T-helper 2 cell (primary cell): ENCODE measurements at regions not wholly inside any gene's neighbourhood (a gene's known extent, or its start where the extent isn't known, plus 50 kb on each side); places are given as distances from the start of the nearest gene placed in this dataset.
A peak's percentile ranks its signal among the peaks of the same experiment; 100 is the strongest.
"Not testable (repeated sequence)": the region's sequence is repeated elsewhere in the genome, so short reads cannot be mapped to it uniquely, and the experiment has no call there.

Experiments used
- DNase-seq, 5 experiments: peaks; one replicate each; pipeline versions ENCODE4 v3.0.0 to v3.0.0-alpha.2; 2012 to 2022

GRCh38 chr21:15439726-15440125 is 290.1 kb upstream of the USP25 start:
- DNase-seq: no peak

DNA sequence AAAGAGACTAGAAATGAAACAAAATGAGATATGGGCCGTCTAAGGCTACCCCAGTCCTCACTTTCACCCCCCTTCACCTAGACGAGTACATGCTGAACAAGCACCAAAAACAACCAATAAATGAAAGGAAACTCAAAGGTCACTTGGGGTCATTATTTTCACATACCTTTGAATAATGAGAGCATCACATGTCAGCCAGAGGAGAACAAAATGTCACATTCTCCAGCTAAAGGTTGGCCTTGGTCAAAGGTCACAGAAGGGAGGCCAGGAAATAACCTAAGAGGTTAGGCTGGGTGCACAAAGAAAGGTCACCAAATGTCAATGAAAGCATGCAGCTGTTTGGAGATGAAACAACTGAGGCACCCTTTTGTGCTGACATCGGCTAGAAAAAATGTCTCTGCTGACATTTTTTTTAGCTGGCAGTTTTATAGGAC is 288.7 kb upstream of the USP25 start:
- DNase-seq: no peak

DNA sequence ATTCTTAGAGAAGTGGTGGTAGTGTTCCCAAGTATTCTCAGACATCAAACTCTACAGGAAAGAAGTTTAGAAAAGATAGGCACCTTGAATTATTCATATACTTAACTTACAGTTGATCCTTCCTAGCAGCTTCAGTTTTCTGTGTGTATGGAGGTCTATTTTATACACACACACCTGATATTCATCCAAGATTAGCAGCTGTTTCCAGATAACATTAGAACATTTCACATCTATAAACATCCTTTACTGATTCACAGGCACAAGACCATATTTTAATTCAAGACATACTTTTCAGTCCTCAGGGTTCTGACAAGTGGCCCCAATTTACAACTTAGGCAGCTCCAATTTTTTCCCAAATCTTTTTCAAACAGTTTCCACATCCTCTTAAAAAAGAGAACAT is 287.8 kb upstream of the USP25 start:
- no peak for DNase-seq

DNA sequence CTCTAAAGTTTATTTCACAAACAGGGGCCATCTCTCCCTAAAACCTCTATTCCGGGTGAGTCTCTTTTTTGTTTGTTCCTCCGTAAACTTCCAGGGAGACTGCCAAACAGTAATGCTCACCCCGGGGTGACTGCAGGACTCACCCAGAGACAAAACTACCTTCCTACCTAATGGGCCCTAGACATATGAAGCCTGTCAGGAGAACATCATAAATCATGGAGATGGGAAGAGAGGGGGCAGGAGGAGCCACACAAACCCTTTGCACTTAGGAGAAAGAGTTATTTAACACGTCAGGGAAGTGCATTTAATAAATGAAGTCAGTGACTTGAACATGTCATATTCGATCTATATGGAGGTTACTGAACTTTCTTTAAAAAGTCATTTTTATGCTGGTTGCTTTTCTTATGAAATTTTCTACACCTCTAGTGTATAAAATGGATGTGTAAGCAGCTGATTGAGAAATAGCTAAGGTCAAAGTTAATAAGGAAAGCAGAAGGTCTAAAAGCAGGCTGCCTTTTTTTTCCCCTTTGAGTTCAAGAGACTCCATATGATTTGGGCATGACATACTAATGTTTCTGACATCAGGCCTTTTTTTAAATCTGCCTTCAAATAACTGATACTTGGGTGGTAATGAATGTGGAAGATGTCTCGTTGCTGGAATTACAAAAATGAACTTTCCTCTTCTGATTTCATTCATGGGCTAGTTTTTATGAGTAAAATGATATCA is 286.9 kb upstream of the USP25 start:
- no peak for DNase-seq

GRCh38 chr21:15443740-15444117 is 286.1 kb upstream of the USP25 start:
- no peak for DNase-seq

GRCh38 chr21:15444118-15444960 is 285.4 kb upstream of the USP25 start:
- DNase-seq: no peak

GRCh38 chr21:15445327-15445726 is 284.5 kb upstream of the USP25 start:
- no peak for DNase-seq

DNA sequence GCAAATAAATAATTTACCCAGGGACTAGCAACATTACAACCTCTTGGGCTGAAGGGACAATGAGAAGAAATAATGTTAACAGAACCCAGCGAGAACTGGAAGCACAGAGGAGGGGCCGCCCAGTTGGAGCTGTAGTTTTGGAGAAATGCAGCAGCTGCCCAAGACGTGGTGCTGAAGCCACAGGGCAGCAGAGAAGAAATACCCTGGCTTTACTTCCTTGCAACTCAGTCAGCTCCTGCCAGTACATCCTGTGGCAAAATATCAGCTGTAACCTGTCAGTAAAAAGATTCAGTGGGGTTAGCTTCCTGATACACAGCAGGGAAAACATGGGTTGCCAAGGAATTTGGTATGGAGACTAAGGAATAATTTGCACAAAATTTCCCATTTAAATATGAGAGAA is 283.6 kb upstream of the USP25 start:
- DNase-seq: no peak

- no peak for DNase-seq
Observed at GRCh38 chr21:15449556-15449955, 280.2 kb upstream of the USP25 start.

- no peak for DNase-seq
Observed at GRCh38 chr21:15453261-15453660, 276.5 kb upstream of the USP25 start.

GRCh38 chr21:15453785-15454184 is 276.0 kb upstream of the USP25 start:
- DNase-seq: not testable (repeated sequence)

DNA sequence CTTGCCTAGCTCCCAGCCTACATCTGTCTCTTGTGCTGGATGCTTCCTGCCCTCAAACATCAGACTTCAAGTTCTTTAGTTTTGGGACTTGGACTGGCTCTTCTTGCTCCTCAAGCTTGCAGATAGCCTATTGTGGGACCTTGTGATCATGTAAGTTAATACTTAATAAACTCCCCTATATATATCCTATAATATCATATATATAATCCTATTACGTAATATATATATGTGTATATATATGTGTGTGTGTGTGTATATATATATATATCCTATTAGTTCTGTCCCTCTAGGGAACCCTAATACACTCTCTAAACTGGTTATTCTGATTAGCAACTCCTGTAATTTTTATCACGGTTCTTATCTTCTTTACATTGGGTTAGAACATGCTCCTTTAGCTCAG is 274.9 kb upstream of the USP25 start:
- DNase-seq: not testable (repeated sequence)

- DNase-seq: no peak
Observed at GRCh38 chr21:15455819-15456462, 273.8 kb upstream of the USP25 start.

GRCh38 chr21:15457965-15458364 is 271.8 kb upstream of the USP25 start:
- no peak for DNase-seq

DNA sequence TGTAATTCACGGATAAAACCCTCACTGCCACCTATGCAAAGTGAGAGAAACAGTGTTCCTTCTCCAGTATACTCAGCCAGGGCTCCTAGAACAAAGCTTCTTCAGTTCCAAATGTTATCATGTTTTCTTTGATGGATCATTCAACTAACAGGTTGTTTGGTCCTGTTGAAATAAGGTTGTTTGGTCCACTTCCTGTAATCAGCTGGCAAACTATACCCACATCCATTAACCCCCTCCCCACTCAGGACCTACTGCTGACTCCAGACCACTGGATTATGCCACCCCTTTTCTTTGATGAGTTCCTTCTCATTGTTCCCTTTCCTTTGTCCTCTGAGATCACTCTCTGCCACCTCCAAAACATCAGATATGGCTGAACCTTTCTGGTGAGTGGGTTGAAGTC is 267.7 kb upstream of the USP25 start:
- DNase-seq: no peak

DNA sequence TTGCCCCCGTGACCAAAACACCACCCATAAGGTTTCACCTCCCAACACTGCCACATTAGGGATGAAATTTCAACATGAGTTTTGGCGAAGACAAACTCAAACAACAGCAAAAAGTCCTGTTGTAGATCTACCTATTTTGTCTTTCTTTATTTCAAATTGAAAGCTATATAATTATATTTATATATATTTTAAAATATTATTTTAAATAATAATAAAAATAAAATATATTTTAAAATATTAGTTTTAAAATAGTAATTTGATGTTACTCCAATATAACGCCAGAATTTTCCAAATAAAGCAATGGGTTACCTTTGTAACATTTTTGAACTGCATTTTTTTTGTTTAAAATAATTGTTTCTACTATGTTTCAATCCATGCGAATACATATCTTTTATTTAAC is 263.5 kb upstream of the USP25 start:
- DNase-seq: no peak

DNA sequence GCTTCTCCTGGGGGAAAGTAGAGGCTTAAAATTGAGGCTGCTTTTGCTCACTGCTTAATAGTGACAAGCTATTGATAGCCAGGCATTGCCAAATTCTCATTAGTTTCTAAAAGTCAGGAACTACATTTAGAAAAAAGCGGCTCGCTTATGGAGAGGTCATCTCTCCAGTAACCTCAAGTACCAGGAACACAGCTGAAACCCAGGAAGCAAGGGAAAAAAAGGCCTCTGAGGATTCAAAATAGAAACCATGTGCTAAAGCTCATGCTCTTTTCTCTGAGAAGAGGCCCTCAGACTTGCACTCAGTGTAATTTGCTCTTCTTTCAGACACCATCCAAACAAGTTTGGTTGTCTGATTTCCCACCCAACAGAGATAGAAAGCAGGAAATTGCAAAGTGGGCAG is 261.4 kb upstream of the USP25 start:
- DNase-seq: no peak

DNA sequence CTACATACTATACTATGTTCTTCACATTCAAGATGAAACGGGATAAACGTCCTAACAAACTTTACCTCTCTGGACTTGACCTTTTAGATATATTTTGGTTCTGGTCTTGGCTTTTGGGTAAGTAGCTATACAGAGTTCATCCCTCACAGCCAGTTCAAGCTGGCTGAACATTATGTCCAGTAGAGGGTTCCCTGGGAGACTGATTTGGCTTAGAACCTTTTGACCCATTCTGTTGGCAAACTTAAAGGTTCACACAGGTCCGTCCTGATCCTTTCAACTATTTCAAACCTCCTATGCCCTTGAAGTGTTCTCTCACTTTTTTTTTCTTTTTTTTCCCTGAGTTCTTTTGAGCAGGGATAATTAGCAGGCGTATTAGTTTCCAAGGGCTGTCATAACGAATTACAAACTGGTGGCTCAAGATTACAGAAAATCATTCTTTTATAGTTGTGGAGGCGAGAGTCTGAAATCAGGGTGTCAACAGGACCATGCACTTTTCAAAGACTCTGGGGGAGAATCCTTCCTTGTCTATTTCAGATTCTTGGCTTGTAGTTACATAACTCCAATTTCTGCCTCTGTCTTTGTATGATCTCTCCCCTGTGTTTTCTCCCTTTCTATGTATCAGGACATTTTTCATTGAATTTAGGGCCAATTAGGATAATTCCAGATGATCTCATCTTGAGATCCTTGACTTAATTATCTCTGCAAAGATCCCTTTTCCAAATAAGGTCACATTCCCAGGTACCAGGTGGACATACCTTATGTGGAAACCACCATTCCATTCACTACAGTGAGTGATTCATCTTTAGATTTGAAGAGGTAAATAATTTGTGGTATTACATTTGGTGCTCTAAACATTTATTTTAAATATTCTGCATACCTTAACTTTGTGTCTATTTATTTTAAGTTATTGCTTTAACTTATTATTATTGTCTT is 257.4 kb upstream of the USP25 start:
- DNase-seq: no peak

GRCh38 chr21:15477773-15478172 is 252.0 kb upstream of the USP25 start:
- DNase-seq: not testable (repeated sequence)

DNA sequence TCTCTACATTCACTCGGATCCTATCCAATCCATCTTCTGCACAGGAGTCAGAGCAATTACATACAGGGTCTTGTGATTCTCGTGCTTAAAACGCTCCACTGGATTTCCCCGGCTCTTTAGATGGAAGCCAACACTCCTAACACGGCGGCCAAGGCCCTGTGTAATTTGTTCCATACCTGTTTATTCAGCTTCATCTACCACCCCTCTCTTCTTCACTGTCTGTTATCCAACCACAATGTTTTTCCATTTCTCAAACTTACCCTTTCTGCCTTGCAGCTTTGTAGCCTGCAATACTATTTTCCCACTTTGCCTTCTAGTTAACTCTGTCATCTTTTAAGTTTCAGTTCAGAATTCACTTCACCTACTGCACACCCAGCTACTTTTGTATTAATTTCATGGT is 249.6 kb upstream of the USP25 start:
- DNase-seq: no peak

- peak; percentile 27 to 73 (median 45) for DNase-seq
Observed at GRCh38 chr21:15483138-15483780, 246.5 kb upstream of the USP25 start.
